Body of pancreas (tissue), 4 donors: ENCODE measurements at regions not wholly inside any gene's neighbourhood (a gene's known extent, or its start where the extent isn't known, plus 50 kb on each side); places are given as distances from the start of the nearest gene placed in this dataset.

Source experiments
- POLR2A ChIP-seq, 3 donors: fragments of 450-650 bp; IDR thresholded peaks; one replicate each; pipeline ENCODE4 v1.6.1; 2016; ENCODE audit warnings: antibody characterized with exemption in 3 of 3, mild to moderate bottlenecking in 2 of 3
- TF ChIP-seq, protein P1 (sequence below), 7 experiments: fragments of 450-650 bp in 4 of 7; fragments of 200-600 bp in 3 of 7; sonication (generic) in 3 of 7; IDR thresholded peaks; one replicate each; pipeline ENCODE4 v1.5.1; 2016 to 2019; ENCODE audit warnings: antibody characterized with exemption in 7 of 7

GRCh38 chr18:995629-996028 is 91.0 kb downstream of the ADCYAP1 start:
- TF ChIP-seq POLR2A (IDR thresholded peaks at IDR 0.05), result no peak
- TF ChIP-seq, protein P1, sequence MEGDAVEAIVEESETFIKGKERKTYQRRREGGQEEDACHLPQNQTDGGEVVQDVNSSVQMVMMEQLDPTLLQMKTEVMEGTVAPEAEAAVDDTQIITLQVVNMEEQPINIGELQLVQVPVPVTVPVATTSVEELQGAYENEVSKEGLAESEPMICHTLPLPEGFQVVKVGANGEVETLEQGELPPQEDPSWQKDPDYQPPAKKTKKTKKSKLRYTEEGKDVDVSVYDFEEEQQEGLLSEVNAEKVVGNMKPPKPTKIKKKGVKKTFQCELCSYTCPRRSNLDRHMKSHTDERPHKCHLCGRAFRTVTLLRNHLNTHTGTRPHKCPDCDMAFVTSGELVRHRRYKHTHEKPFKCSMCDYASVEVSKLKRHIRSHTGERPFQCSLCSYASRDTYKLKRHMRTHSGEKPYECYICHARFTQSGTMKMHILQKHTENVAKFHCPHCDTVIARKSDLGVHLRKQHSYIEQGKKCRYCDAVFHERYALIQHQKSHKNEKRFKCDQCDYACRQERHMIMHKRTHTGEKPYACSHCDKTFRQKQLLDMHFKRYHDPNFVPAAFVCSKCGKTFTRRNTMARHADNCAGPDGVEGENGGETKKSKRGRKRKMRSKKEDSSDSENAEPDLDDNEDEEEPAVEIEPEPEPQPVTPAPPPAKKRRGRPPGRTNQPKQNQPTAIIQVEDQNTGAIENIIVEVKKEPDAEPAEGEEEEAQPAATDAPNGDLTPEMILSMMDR (IDR thresholded peaks at IDR 0.05), result no peak
